ENCODE measurements at regions not wholly inside any gene's neighbourhood (a gene's known extent, or its start where the extent isn't known, plus 50 kb on each side); places are given as distances from the start of the nearest gene placed in this dataset.

GRCh38 chr9:1271786-1272185, 221.6 kb downstream of the DMRT2 start:
- no peak overlapping the region for H3K4me3 ChIP-seq (ENCODE audit: low read depth, low read length)
- TF ChIP-seq CTCF (IDR thresholded peaks at IDR 0.05; ENCODE audit: low read depth, low read length, missing control alignments): no peak
- no peak for DNase-seq (ENCODE audit: low read depth)

- DNase-seq (ENCODE audit: low read depth): no peak
- TF ChIP-seq CTCF (IDR thresholded peaks at IDR 0.05; ENCODE audit: low read depth, low read length, missing control alignments): no peak
- no peak overlapping the region for H3K4me3 ChIP-seq (ENCODE audit: low read depth, low read length)
Observed at GRCh38 chr9:1272488-1272887, 222.3 kb downstream of the DMRT2 start.

- no peak for TF ChIP-seq CTCF (IDR thresholded peaks at IDR 0.05; ENCODE audit: low read depth, low read length, missing control alignments)
- no peak for DNase-seq (ENCODE audit: low read depth)
- H3K4me3 ChIP-seq (ENCODE audit: low read depth, low read length): no peak overlapping the region
Observed at GRCh38 chr9:1273859-1274258, 223.7 kb downstream of the DMRT2 start.

- no peak overlapping the region for H3K4me3 ChIP-seq (ENCODE audit: low read depth, low read length)
- DNase-seq (ENCODE audit: low read depth): no peak
- no peak for TF ChIP-seq CTCF (IDR thresholded peaks at IDR 0.05; ENCODE audit: low read depth, low read length, missing control alignments)
Observed at GRCh38 chr9:1274334-1274733, 224.2 kb downstream of the DMRT2 start.

- H3K4me3 ChIP-seq (ENCODE audit: low read depth, low read length): no peak overlapping the region
- no peak for DNase-seq (ENCODE audit: low read depth)
- no peak for TF ChIP-seq CTCF (IDR thresholded peaks at IDR 0.05; ENCODE audit: low read depth, low read length, missing control alignments)
Observed at GRCh38 chr9:1276474-1276873, 226.3 kb downstream of the DMRT2 start.

GRCh38 chr9:1284727-1285126, 234.6 kb downstream of the DMRT2 start:
- no peak for DNase-seq (ENCODE audit: low read depth)
- no peak overlapping the region for H3K4me3 ChIP-seq (ENCODE audit: low read depth, low read length)
- no peak for TF ChIP-seq CTCF (IDR thresholded peaks at IDR 0.05; ENCODE audit: low read depth, low read length, missing control alignments)

GRCh38 chr9:1285526-1285925, 235.4 kb downstream of the DMRT2 start:
- TF ChIP-seq CTCF (IDR thresholded peaks at IDR 0.05; ENCODE audit: low read depth, low read length, missing control alignments): no peak
- DNase-seq (ENCODE audit: low read depth): no peak

More at GRCh38 chr9:1285526-1285925, 235.4 kb downstream of the DMRT2 start:
- no peak overlapping the region for H3K4me3 ChIP-seq (ENCODE audit: low read depth, low read length)

Data from GM12864 (cell line).